ENCODE measurements at regions not wholly inside any gene's neighbourhood (a gene's known extent, or its start where the extent isn't known, plus 50 kb on each side); places are given as distances from the start of the nearest gene placed in this dataset.

GRCh38 chr3:157667493-157667892, 164.3 kb upstream of the VEPH1 start:
- in situ Hi-C loops (cut with MboI; ENCODE audit: low pct_unique_long_range_greater_than_20kb, low sequenced_read_pairs), result no loop called here
- no peak for DNase-seq

DNA sequence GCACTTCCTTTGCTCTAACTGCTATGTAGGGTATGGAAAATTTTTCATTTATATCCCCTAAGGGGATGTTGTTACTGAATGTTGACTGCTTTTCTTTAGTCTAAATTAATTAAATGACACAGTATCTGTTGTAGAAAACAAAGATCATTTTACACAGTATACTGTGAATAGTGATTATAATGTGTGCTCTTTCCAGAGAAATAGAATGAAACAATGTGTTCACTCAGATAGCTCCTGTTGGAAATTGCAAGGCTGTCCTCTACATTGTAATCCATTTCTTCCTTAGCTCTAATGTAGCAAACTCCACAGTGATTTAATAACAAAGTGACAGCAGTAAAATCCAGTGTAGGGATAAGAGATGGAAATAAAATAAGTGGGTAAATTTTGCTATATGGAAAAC, 159.0 kb upstream of the VEPH1 start:
- in situ Hi-C loops (cut with MboI; ENCODE audit: low pct_unique_long_range_greater_than_20kb, low sequenced_read_pairs), result no loop called here
- DNase-seq, result no peak

GRCh38 chr3:157660847-157661246, 157.6 kb upstream of the VEPH1 start:
- DNase-seq, result no peak
- in situ Hi-C loops (cut with MboI; ENCODE audit: low pct_unique_long_range_greater_than_20kb, low sequenced_read_pairs), result no loop called here

DNA sequence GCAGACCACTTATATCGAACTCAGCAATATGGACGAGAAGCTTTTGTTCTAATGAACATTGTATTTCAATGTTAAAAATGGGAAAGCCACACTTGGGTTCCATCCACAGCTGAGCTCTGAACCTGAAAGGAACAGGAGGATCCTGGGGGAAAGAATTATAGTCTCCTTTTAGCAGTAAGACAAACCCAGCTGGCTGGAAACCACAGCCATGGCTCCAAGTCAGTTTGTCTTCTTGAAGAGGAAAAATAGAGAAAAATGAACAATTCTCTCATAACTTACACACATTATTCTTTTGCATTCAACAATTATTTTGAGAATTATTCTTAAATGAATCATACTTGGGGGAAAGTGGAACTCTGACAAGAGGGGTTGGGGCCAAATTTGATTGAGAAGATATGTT, 149.2 kb upstream of the VEPH1 start:
- DNase-seq, result no peak
- in situ Hi-C loops (cut with MboI; ENCODE audit: low pct_unique_long_range_greater_than_20kb, low sequenced_read_pairs), result no loop called here

DNA sequence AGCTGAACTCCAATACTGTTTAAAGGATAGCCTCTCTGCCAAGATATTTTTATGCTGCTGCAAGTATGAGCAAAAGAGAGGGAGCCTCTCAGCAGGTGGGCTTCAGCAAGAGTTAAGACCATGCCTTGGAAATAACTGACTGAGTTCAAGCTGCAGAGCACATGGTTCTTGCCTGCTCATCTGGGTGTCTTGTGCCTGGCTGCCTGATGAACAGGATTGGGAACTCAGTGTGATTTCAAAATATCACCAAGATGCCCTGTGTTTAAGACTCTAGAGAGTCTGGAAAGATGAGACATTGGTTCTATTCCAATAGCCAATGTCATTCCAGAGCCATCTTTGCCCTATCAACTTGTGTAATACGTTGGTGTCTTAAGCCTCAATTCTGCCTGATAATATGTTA, 147.5 kb upstream of the VEPH1 start:
- in situ Hi-C loops (cut with MboI; ENCODE audit: low pct_unique_long_range_greater_than_20kb, low sequenced_read_pairs), result no loop called here

DNA sequence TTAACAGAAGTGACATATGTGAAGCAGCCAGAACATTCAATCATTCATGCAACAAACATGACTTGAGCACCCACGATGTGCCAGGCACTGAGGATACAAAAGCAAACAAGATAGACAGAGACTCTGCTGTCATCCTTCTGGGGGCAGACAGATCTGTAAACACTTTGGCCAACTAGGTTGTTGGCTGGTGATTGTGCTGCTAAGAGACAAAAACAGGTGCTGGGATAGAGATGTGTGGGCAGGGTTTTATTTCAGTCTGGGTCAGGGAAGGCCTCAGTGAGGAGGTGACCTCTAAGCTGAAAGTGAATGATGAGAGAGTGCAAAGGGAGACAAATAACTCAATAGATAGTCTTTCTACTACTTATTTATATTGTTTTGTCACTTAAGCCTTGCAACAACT, 147.0 kb upstream of the VEPH1 start:
- in situ Hi-C loops (cut with MboI; ENCODE audit: low pct_unique_long_range_greater_than_20kb, low sequenced_read_pairs), result no loop called here
- DNase-seq, result no peak

More for the DNA sequence above, 147.5 kb upstream of the VEPH1 start:
- DNase-seq, result no peak

DNA sequence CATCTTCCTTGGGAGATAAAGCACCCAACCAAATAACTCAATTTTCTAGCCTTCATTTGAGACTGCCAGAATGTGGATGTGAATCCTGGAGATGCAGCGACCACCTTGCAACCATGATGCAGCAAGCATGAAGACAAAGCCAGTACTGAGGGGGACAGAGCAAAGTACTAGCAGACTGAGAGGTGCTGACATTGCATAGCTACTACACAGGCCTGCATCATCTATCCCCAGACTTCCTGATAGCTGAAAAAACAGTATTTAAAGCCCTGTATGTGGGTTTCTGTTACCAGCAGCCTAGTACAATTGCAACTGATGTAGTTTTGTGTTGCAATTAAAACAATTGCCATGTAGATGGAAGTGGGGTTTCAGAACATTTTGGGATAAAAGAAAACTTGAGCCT, 146.3 kb upstream of the VEPH1 start:
- in situ Hi-C loops (cut with MboI; ENCODE audit: low pct_unique_long_range_greater_than_20kb, low sequenced_read_pairs), result no loop called here
- DNase-seq, result no peak

DNA sequence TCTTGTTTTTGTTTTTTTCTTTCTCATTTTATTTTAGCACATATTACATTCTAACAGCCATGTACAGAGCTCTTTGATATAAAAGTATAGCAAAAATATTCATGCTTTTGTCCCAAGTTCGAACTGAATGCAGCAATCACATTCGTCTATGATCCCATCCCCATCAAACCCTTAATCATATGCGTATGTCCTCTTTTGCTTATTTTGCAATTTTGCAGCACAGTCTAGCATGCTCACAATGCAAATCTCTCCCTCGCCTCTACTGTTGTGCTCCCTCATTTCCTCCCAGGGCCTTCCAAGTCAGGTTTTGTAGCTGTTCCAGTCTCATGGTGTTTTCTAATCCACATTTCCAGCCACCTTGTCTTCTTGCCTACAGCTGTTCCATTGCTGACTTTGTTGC, 144.6 kb upstream of the VEPH1 start:
- in situ Hi-C loops (cut with MboI; ENCODE audit: low pct_unique_long_range_greater_than_20kb, low sequenced_read_pairs), result no loop called here
- no peak for DNase-seq

DNA sequence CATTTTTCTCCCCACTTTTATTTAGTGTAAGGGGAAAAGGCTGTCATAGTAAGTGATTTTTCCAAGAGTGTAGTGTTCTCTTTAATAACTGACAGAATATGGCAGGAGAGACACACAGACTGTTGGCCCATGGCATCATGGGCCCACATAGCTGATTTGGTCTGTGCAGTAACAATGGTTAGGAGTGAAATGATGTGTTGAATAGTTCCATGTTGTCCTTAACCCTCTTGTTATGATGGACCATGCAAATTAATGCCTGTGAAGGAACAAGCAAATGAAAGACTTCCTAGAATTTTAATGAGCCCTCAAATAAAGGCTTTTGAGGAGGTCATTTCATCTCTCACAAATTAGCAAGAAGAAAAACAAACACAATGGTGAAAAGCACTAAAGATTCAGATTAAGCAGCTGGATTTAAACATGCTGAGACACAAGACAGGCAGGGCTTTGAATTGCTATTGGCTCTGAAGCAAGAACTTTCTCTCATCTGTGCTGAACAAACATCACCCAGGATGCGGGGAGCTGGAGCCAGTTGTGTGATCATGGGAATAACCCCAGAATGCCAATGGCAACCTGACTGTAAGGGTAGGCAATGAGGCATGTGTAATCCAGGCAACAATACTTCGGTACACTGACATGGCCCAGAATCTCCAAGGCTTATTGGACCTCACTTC, 136.7 kb upstream of the VEPH1 start:
- DNase-seq, result no peak
- in situ Hi-C loops (cut with MboI; ENCODE audit: low pct_unique_long_range_greater_than_20kb, low sequenced_read_pairs), result no loop called here

GRCh38 chr3:157637866-157638265, 134.7 kb upstream of the VEPH1 start:
- in situ Hi-C loops (cut with MboI; ENCODE audit: low pct_unique_long_range_greater_than_20kb, low sequenced_read_pairs), result no loop called here
- DNase-seq, result no peak

DNA sequence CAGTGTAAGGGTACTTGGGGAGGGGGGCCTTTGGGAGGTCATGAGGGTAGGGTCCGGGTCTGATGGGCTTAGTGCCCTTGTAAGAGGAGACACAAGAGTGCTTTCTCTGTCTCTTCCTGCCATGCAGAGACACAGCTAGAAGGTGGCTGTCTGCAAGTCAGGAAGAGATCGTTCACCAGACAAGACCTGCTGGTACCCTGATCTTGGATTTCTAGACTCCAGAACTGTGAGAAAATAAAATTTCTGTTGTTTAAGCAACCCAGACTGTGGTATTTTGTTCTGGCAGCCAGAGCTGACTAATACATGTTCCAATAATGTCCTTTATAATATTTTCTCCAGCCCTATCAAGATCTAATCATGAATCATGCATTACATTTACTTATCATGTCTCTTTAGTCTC, 130.0 kb upstream of the VEPH1 start:
- in situ Hi-C loops (cut with MboI; ENCODE audit: low pct_unique_long_range_greater_than_20kb, low sequenced_read_pairs), result no loop called here
- DNase-seq, result no peak

- in situ Hi-C loops (cut with MboI; ENCODE audit: low pct_unique_long_range_greater_than_20kb, low sequenced_read_pairs), result no loop called here
- DNase-seq, result no peak
Observed at GRCh38 chr3:157632075-157632474, 128.9 kb upstream of the VEPH1 start.

DNA sequence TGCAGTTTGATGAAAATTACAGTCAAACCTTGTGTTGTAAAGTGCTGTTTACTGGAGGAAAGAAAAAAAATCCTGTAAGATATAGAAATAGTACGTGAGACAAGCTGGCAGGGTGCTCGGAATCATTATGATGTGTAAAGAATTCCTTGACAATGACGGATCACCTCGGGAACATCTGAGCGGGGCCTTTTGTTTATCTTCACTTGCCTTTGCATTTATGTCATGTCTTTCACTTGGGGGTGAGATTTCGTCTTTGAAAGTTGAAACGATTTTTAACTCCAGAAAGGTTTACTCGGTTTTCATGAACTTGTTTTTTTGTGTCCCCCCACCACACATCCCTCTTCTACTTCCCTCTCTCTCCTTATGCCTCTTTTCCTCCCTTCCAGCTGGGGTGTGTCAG, 128.3 kb upstream of the VEPH1 start:
- in situ Hi-C loops (cut with MboI; ENCODE audit: low pct_unique_long_range_greater_than_20kb, low sequenced_read_pairs), result no loop called here
- no peak for DNase-seq

GRCh38 chr3:157626817-157627216, 123.6 kb upstream of the VEPH1 start:
- no peak for DNase-seq
- in situ Hi-C loops (cut with MboI; ENCODE audit: low pct_unique_long_range_greater_than_20kb, low sequenced_read_pairs), result no loop called here

DNA sequence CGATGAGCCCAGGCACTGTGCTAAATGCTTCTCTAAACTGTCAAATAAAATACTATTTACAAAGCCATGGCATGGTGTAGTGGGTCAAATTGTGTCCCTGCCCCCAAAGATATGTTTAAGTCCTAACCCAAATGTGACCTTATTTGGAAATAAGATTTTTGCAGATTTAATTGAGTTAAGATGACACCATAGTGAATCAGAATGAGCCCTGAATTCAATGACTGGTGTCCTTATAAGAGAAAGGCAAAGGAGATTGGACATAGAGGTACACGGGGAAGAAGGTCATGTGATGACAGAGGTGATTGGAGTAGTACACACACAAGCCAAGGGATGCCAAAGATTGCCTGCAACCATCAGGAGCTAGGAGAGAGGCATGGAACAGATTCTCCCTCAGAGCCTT, 121.6 kb upstream of the VEPH1 start:
- in situ Hi-C loops (cut with MboI; ENCODE audit: low pct_unique_long_range_greater_than_20kb, low sequenced_read_pairs), result no loop called here

GRCh38 chr3:157618886-157619285, 115.7 kb upstream of the VEPH1 start:
- no peak for DNase-seq
- in situ Hi-C loops (cut with MboI; ENCODE audit: low pct_unique_long_range_greater_than_20kb, low sequenced_read_pairs), result no loop called here

More for the DNA sequence above, 121.6 kb upstream of the VEPH1 start:
- DNase-seq, result no peak

GRCh38 chr3:157618075-157618760, 115.0 kb upstream of the VEPH1 start:
- in situ Hi-C loops (cut with MboI; ENCODE audit: low pct_unique_long_range_greater_than_20kb, low sequenced_read_pairs), result no loop called here
- DNase-seq, result peak; percentile 81

GRCh38 chr3:157614896-157615295, 111.7 kb upstream of the VEPH1 start:
- in situ Hi-C loops (cut with MboI; ENCODE audit: low pct_unique_long_range_greater_than_20kb, low sequenced_read_pairs), result no loop called here
- no peak for DNase-seq

DNA sequence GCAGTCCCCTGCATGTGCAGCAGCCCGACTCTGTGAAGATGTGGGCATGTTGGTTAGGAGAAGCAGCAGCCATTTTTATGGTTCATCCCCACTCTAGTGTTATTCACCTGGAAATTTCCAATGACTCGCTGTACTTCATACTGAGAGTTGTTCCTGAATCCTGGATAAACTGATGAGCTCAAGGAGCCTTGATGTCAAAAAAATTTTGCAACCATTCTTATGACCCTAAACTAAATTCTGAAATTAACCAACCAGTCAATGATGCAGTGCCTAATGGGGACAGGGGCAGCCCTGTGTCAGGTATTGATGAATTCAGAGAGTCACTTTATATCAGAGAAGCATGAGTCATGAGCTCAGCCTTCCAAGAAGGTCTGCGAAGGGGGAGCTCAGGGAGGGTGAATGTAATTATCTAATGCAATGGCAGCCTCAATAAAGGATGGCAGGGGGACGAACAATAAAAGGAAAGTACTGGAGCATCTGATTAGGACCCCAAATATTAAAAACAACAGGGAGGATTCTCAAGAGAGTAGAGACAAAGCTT, 108.4 kb upstream of the VEPH1 start:
- no peak for DNase-seq
- in situ Hi-C loops (cut with MboI; ENCODE audit: low pct_unique_long_range_greater_than_20kb, low sequenced_read_pairs), result no loop called here

DNA sequence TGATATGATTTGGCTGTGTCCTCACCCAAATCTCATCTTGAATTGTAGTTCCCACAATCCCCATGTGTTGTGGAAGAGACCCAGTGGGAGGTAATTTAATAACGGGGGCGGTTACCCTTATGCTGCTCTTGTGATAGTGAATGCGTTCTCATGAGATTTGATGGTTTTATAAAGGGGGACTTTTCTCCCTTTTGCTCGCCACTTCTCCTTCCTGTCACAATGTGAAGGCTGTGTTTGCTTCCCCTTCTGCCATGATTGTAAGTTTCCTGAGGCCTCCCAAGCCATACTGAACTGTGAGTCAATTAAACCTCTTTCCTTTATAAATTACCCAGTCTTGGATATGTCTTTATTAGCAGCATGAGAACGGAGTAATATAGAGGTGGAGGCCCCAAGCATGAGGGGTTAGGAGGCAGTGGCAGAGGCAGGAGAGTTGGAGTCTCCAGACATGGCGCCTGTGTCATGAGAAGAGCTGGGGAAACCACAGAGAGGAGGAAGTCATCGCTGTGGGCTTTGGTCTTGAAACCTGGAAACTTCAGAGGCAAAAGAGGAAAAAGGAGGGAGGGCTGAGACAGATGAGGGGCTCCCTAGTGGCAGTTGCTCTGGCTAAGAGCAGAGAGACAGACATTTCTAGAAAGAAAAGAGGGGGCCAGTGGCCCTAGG, 107.8 kb upstream of the VEPH1 start:
- peak; percentile 47 for DNase-seq
- in situ Hi-C loops (cut with MboI; ENCODE audit: low pct_unique_long_range_greater_than_20kb, low sequenced_read_pairs), result no loop called here

Data from KBM-7 (cell line).